Stimulated activated CD8-positive, alpha-beta memory T cell treated with anti-CD3 and anti-CD28 coated beads, Interleukin-12 subunit alpha, Interleukin-12 subunit beta, amount 100 ng/mL, for 1 hour (primary cell): ENCODE measurements at regions not wholly inside any gene's neighbourhood (a gene's known extent, or its start where the extent isn't known, plus 50 kb on each side); places are given as distances from the start of the nearest gene placed in this dataset.
"Not testable (repeated sequence)": the region's sequence is repeated elsewhere in the genome, so short reads cannot be mapped to it uniquely, and the experiment has no call there.

Experiments
- DNase-seq: peaks from one replicate; pipeline ENCODE4 v3.0.0-alpha.2; 2020; ENCODE audit warnings: low read depth

DNA sequence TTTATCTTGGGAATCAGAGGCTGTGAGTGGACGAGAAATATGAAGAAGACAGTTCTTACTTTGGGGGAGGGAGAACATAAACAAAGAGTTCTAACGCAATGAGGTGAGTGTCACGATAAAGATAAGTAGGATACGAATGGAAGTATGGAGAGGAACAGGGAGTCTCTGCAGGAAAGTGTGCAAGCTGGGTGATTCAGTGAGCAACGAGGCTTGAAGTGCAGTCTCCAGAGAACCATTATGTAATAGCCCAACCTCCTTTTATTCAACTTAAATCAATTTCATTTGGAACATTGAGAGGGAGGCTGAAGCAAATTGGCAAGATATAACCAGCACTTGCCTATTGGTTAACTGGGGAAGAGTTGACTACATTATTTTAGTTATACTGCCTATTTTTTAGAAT, 99.3 kb upstream of the PLD5 start:
- DNase-seq = no peak

DNA sequence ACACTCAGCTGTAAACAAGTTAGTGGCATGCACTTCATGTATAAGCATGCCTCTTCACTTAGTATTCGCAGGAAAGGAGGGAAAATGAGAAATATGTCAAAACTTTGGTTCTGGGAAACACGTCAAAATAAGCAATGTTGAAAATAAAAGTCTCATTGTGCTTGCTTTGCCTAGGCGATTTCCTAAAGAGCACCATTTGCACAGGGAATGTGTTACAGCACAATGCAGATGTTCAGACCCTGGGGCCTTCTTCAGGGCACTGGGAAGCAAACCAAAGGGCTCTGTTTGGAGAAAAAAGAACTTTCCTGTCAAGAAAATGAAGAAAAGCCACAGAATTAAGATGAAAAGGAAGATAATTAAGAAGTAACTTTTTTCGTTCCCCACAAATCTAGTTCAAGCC, 98.6 kb upstream of the PLD5 start:
- no peak for DNase-seq

- DNase-seq = no peak
These were observed 88.8 kb upstream of the PLD5 start for GRCh38 chr1:242613266-242613815.

DNA sequence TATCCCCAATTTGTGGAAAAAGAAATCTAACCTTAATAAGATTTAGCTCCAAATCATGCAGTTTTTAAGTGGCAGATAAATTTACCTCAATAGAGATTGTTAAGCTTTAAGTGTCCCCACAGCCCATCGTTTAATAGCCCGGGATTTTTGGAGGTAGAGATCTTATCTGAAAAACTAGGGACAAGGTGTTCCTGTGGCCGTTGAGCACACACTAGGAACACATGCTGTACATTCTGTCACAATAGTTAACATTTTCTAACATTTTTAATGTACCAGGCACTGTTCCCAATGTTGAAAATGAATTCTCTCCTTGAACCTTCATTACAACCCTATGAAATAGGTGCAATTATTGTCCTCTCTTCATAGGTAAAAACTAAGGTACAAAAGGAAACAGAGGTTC, 85.7 kb upstream of the PLD5 start:
- DNase-seq = no peak

DNA sequence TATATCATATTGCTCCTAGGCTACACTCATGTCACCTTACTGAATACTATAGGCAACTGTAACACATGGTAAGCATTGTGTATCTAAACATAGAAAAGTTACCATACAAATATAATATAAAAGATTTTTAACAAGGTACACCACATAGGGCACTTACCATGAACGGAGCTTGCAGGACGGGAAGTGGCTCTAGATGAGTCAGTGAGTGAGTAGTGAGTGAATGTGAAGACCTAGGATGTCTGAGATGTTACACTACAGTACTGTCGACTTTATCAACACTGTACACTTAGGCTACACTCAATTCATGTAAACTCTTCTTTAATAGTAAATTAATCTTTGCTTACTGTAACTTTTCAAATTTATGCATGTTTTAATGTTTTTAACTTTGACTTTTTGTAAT, 81.0 kb upstream of the PLD5 start:
- DNase-seq = no peak

DNA sequence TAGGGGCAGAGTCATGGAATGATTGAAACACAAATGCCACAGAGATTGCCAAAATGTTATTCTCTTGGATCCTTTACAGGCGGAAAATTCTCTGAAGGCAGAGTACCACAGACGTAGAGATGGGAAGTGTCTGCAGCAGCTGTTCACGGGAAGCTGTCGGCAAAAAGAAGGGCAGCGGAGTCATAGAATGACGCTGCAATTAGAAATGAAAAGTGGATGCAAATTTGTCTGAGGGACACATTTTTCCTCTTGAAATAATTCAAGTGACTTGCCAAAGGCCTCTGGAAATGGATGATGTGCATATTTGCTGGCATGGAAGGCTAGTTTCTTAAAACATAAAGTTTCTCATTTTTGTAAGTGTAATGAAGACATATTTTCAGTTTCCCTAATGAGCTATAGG, 77.5 kb upstream of the PLD5 start:
- DNase-seq = no peak

DNA sequence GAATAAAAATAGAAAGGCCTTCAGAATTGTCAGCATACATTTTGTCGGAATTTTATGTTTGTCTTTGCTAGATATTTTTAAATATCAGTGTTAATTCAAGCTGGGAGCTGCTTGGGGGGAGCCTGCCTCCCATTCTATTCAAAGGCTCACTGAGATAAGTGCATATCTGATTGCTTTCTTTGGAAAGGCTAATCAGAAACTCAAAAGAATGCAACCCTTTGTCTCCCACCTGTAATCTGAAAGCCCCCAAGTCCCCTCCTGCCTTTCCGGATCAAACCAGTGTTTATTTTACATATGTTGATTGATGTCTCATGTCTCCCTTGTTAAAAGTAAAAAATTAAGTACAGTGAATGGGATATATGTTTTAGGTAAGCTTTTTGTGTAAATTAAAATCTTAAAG, 69.3 kb upstream of the PLD5 start:
- DNase-seq = not testable (repeated sequence)

- DNase-seq = no peak
These were observed 61.8 kb upstream of the PLD5 start for GRCh38 chr1:242586360-242586680.

- DNase-seq = no peak
These were observed 61.3 kb upstream of the PLD5 start for GRCh38 chr1:242585616-242586359.

- no peak for DNase-seq
These were observed 58.2 kb upstream of the PLD5 start for GRCh38 chr1:242582669-242583068.

DNA sequence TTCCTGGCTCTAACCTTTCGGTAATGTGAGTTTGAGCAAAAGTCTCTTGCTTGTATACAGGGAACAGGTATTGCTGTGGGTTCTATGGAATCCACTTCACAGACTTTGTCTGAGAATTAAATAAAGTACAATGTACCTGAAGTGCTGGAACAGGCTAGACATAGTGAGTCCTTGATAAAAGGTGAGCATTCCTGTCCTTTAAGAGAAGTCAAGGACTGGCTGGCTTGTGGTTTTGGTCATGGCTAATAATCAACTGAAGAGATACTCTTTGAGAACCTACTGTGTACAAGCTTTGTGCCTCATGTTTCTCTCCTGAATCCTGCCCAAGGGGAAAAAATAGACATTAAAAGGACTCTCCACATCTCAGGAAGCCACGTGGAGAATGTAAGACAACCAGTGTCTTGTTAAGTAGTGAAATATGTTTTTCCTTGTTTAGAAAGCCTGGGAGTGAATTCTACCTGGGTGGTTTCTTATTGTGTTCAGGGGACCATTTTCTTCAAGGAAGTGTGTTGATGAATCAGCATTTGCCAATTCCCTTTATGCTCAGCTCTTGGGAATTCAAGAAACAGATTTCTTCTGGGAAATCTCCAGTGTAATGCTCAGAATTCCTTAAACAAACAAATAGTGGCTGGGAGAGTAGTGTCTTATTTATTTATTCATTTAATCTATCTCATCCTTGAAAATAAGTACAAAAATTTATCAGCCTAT, 55.2 kb upstream of the PLD5 start:
- no peak for DNase-seq
